Right lobe of liver (tissue), 6 donors: ENCODE measurements at regions not wholly inside any gene's neighbourhood (a gene's known extent, or its start where the extent isn't known, plus 50 kb on each side); places are given as distances from the start of the nearest gene placed in this dataset.

Experiments
- ATAC-seq, 4 donors: fragments of 200-7000 bp; cut with Tn5 transposase; one replicate each; pipeline ENCODE4 v1.9.1; 2020; ENCODE audit warnings: mild to moderate bottlenecking in 4 of 4, moderate library complexity in 4 of 4
- DNase-seq, 3 donors: peaks; one replicate each; pipeline ENCODE4 v3.0.0-alpha.2; 2020
- H3K27ac ChIP-seq, 3 donors: fragments of 200-600 bp; one replicate each; pipeline ENCODE4 v1.8.0; 2022
- H3K27me3 ChIP-seq, 2 donors: fragments of 200-600 bp; one replicate each; pipeline ENCODE4 v1.8.0; 2022
- H3K36me3 ChIP-seq, 4 donors: fragments of 200-600 bp; sonication (generic) in 1 of 4; one replicate each; pipeline versions ENCODE4 v1.5.1 to v1.8.0; 2017 to 2022; ENCODE audit warnings: control low read depth in 1 of 4
- H3K4me1 ChIP-seq, 4 donors: fragments of 200-600 bp; sonication (generic) in 1 of 4; one replicate each; pipeline versions ENCODE4 v1.5.1 to v1.8.0; 2017 to 2022; ENCODE audit warnings: control low read depth in 1 of 4
- H3K4me3 ChIP-seq, 3 donors: fragments of 200-600 bp; one replicate each; pipeline ENCODE4 v1.8.0; 2022
- H3K9me3 ChIP-seq, 4 donors: fragments of 200-600 bp; sonication (generic) in 1 of 4; one replicate each; pipeline versions ENCODE4 v1.5.1 to v1.8.0; 2017 to 2022; ENCODE audit warnings: control low read depth in 1 of 4
- CTCF ChIP-seq, 4 donors: fragments of 200-600 bp in 3 of 4; fragments of 450-650 bp in 1 of 4; IDR thresholded peaks; one replicate each; pipeline versions ENCODE4 v1.5.1 to v1.8.0; 2016 to 2022; ENCODE audit warnings: antibody characterized with exemption in 4 of 4, mild to moderate bottlenecking in 2 of 4
- POLR2A ChIP-seq: fragments of 450-650 bp; IDR thresholded peaks from one replicate; pipeline ENCODE4 v1.6.1; 2017; ENCODE audit warnings: antibody characterized with exemption, mild to moderate bottlenecking
- WGBS: methylation state at CpG from one replicate; pipeline ENCODE4 v1.1.6; 2018; ENCODE audit warnings: low coverage, low lambda C conversion rate; ENCODE audit not compliant: insufficient coverage; ENCODE audit errors: missing lambda C conversion rate; 5-methylcytosine and 5-hydroxymethylcytosine counted together
- intact Hi-C, 2 donors: fragments of 100-400 bp; cut with DNase I; formaldehyde crosslinking; loops; one replicate each; pipeline versions ENCODE4 v1.11.2 to v1.14.1; 2022
- donor health status: DM: no; HTN: yes; CAD: no.
- donor health status: DM: no; HTN: no; CAD: no.
- donor health status: DM: no; HTN: no; CAD: no.
- donor health status: DM: no; HTN: yes; CAD: no.
- donor health status: DM: no; HTN: yes; CAD: no.

GRCh38 chr9:102209176-102209575, 470.7 kb upstream of the GRIN3A start:
- no peak overlapping the region for H3K27ac ChIP-seq
- WGBS: 48% methylated on average over 3 of the region's 3 CpGs
- TF ChIP-seq CTCF (IDR thresholded peaks at IDR 0.05): no peak
- no peak for TF ChIP-seq POLR2A

GRCh38 chr9:102206432-102206831, 468.0 kb upstream of the GRIN3A start:
- no peak overlapping the region for H3K4me3 ChIP-seq
- no peak for ATAC-seq
- no peak for DNase-seq
- H3K4me1 ChIP-seq: no peaks in the 10 kb centered on the region
- 65% methylated on average over 4 of the region's 4 CpGs for WGBS
- H3K27ac ChIP-seq: no peak overlapping the region
- TF ChIP-seq POLR2A: no peak
- no peak for TF ChIP-seq CTCF (IDR thresholded peaks at IDR 0.05)
- H3K9me3 ChIP-seq: no peaks in the 10 kb centered on the region
- no peaks in the 10 kb centered on the region for H3K36me3 ChIP-seq
- intact Hi-C loops: no loop called here
- no peaks in the 10 kb centered on the region for H3K27me3 ChIP-seq

More at GRCh38 chr9:102209176-102209575, 470.7 kb upstream of the GRIN3A start:
- H3K27me3 ChIP-seq: no peaks in the 10 kb centered on the region
- no peaks in the 10 kb centered on the region for H3K9me3 ChIP-seq
- H3K4me3 ChIP-seq: no peak overlapping the region
- intact Hi-C loops: no loop called here
- H3K36me3 ChIP-seq: no peaks in the 10 kb centered on the region
- DNase-seq (no peak), ATAC-seq (no peak)
- H3K4me1 ChIP-seq: no peaks in the 10 kb centered on the region

- Histone ChIP-seq H3K27me3 (no peaks in the 10 kb centered on the region), H3K36me3 (no peaks in the 10 kb centered on the region), H3K27ac (no peak overlapping the region), H3K9me3 (no peaks in the 10 kb centered on the region), H3K4me1 (no peaks in the 10 kb centered on the region), H3K4me3 (no peak overlapping the region)
- 34% methylated on average over 2 of the region's 2 CpGs for WGBS
- DNase-seq (no peak), ATAC-seq (no peak)
- intact Hi-C loops: no loop called here
- TF ChIP-seq CTCF (IDR thresholded peaks at IDR 0.05) (no peak), POLR2A (no peak)
Observed at GRCh38 chr9:102205251-102205650, 466.8 kb upstream of the GRIN3A start.

GRCh38 chr9:102202126-102202525, 463.7 kb upstream of the GRIN3A start:
- H3K9me3 ChIP-seq: no peaks in the 10 kb centered on the region
- WGBS: 46% methylated on average over 1 of the region's 1 CpG
- TF ChIP-seq POLR2A (no peak), CTCF (IDR thresholded peaks at IDR 0.05) (no peak)
- intact Hi-C loops: no loop called here
- H3K27me3 ChIP-seq: no peaks in the 10 kb centered on the region
- no peaks in the 10 kb centered on the region for H3K4me1 ChIP-seq
- DNase-seq (no peak), ATAC-seq (no peak)
- H3K36me3 ChIP-seq: no peaks in the 10 kb centered on the region
- H3K4me3 ChIP-seq: no peak overlapping the region
- H3K27ac ChIP-seq: no peak overlapping the region

- H3K27ac ChIP-seq: no peak overlapping the region
- no peaks in the 10 kb centered on the region for H3K9me3 ChIP-seq
- H3K36me3 ChIP-seq: no peaks in the 10 kb centered on the region
- no peak overlapping the region for H3K4me3 ChIP-seq
- TF ChIP-seq POLR2A (no peak), CTCF (IDR thresholded peaks at IDR 0.05) (no peak)
- ATAC-seq (no peak), DNase-seq (no peak)
- intact Hi-C loops: no loop called here
- 63% methylated on average over 1 of the region's 1 CpG for WGBS
- no peaks in the 10 kb centered on the region for H3K27me3 ChIP-seq
- no peaks in the 10 kb centered on the region for H3K4me1 ChIP-seq
Observed at GRCh38 chr9:102185962-102186361, 447.5 kb upstream of the GRIN3A start.
